ENCODE measurements at regions not wholly inside any gene's neighbourhood (a gene's known extent, or its start where the extent isn't known, plus 50 kb on each side); places are given as distances from the start of the nearest gene placed in this dataset.
"Not testable (repeated sequence)": the region's sequence is repeated elsewhere in the genome, so short reads cannot be mapped to it uniquely, and the experiment has no call there.

DNA sequence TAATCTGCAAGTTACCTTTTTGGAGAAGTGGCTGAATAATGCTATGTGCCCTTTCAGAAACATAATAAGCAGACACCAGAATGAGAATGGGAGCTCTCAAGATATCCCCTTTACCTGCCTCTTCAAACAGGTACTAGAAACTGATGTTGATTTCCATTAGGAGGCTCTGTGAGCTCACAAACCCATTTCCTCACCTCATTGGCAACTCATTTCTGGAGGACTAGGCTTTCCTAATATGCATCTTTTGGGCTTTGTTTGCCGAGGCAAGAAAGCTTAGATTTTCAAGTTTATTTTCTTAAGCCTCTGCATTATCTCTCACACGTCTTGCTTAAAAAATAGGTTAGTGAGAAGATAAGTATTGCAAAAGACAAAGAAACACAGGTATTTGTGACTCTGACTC, 313.1 kb upstream of the IRS4 start:
- no peak overlapping the region for H3K27ac Mint-ChIP-seq
- H3K4me1 Mint-ChIP-seq = no peaks in the 10 kb centered on the region
- H3K4me3 Mint-ChIP-seq = no peak overlapping the region
- no peak for ATAC-seq
- peaks cover 5% of the 10 kb centered on the region for H3K9me3 Mint-ChIP-seq
- H3K36me3 Mint-ChIP-seq = no peaks in the 10 kb centered on the region
- no peak for DNase-seq (ENCODE audit: low spot score in 2 of 2)

DNA sequence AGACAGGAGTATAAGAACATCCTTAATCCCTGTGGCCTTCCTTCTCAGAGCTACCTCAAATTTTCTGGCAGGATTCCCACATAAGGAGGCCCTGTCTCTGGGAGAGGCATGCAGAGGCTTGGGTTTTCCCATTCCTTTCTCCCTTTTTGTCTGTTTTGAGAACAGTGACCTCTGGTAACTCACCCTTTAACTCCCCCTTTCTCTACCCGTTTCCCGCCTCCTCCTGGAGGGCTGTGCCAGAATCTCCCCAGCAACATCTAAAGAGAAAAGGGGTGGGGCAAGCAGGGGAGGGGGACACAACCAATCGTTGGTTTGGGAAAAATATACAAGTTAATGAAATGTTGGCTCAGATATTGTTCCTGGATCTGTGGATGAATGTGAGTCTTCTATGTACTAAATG, 303.7 kb upstream of the IRS4 start:
- no peaks in the 10 kb centered on the region for H3K4me1 Mint-ChIP-seq
- H3K36me3 Mint-ChIP-seq = no peaks in the 10 kb centered on the region
- peaks cover 5% of the 10 kb centered on the region for H3K9me3 Mint-ChIP-seq
- DNase-seq (ENCODE audit: low spot score in 2 of 2) = no peak
- no peak for ATAC-seq
- no peak overlapping the region for H3K4me3 Mint-ChIP-seq
- no peak overlapping the region for H3K27ac Mint-ChIP-seq

DNA sequence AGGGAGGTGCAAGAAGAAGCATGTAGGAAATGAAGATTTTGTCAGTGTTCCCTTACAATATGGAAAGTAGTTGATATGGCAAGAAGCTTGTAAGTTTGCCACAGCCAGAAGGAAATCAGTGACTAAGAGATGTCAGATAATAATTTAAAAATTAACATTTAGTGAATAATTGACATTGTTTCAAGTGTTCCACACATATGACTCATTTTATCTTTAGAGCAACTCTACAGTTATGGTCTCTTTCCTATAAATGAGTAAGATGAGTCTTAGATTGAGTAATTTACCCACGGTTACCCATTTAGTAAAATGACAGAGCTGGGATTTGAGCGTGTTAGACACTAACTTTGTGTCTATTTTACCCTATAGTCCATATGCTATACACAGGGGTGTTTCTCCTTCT, 300.3 kb upstream of the IRS4 start:
- no peaks in the 10 kb centered on the region for H3K36me3 Mint-ChIP-seq
- no peak for DNase-seq (ENCODE audit: low spot score in 2 of 2)
- no peak overlapping the region for H3K4me3 Mint-ChIP-seq
- no peak for ATAC-seq
- no peak overlapping the region for H3K27ac Mint-ChIP-seq
- H3K4me1 Mint-ChIP-seq = no peaks in the 10 kb centered on the region
- peaks cover 12% of the 10 kb centered on the region for H3K9me3 Mint-ChIP-seq

DNA sequence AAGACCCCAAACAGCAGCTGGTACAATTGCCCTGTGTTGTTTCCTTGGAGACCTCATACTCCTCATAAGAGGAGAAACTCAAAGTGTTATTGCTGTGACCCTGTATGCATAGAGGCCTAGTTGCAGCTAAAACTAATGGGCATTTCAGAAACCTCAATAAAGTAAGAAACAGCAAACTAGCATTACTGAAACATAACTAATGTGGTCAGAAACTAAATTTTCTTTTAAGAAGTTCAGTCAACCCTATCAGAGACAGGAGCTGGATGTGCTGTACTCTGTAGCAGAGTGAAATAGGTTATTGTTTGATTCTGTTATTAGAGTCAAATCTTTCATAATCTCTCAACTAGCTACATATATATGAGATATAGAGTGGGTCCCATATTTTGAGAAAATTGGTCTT, 257.5 kb upstream of the IRS4 start:
- Mint-ChIP-seq H3K9me3 (peaks cover 8% of the 10 kb centered on the region), H3K4me1 (no peaks in the 10 kb centered on the region), H3K4me3 (no peak overlapping the region), H3K27ac (no peak overlapping the region), H3K36me3 (no peaks in the 10 kb centered on the region)
- DNase-seq (ENCODE audit: low spot score in 2 of 2) (no peak), ATAC-seq (no peak)

DNA sequence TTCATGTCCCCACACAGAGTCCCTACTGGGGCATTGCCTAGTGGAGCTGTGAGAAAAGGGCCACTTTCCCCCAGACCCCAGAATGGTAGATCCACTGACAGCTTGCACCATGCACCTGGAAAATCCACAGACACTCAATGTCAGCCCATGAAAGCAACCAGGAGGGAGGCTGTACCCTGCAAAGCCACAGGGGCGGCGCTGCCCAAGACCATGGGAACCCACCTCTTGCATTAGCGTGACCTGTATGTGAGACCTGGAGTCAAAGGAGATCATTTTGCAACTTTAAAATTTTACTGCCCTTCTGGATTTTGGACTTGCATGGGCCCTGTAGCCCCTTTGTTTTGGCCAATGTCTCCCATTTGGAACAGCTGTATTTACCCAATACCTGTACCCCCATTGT, 236.5 kb upstream of the IRS4 start:
- H3K36me3 Mint-ChIP-seq; H3K27ac Mint-ChIP-seq; H3K9me3 Mint-ChIP-seq; DNase-seq (ENCODE audit: low spot score in 2 of 2); ATAC-seq; H3K4me3 Mint-ChIP-seq; H3K4me1 Mint-ChIP-seq: not testable (repeated sequence)

DNA sequence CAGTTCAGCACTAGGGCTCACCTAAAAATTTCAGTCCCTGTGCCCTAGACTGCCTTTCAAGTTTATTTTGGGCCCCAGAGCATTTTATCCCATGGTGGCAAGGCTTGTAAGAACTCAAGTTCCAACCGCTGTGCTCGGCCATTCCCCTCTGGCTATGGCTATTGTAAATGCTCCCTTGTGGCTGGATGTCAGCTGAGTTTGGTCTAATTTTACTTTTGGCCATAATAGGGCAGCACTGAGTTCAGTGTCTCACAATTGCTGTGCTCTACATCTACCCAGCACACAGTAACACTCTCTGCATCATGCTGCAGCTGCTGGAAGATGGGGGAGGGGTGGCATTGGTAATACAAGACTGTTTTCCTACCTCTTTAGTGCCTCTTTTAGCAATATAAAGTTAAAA, 210.8 kb upstream of the IRS4 start:
- Mint-ChIP-seq H3K36me3 (no peaks in the 10 kb centered on the region), H3K9me3 (peaks cover 10% of the 10 kb centered on the region), H3K4me3 (no peak overlapping the region), H3K27ac (no peak overlapping the region), H3K4me1 (no peaks in the 10 kb centered on the region)
- DNase-seq (ENCODE audit: low spot score in 2 of 2) = no peak
- no peak for ATAC-seq

DNA sequence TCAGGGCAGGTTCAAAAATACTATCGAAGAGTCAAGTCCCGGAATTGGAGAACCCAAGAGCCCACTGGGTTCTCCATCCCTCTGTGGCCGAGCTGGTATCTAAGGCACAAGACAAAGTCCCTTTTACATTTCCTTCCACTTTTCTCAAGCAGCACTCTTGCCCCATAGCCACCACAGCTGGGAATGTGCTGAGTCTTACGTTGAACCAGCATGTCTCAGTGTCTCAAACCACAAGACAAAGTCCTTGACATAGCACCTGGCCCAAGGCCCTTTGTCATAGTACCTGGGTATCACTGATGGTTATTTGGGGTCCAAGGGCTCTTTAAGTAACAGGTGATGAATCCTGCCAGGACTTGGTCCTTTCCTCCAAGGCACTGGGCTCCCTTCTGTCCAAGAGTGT, 210.2 kb upstream of the IRS4 start:
- Mint-ChIP-seq H3K36me3 (no peaks in the 10 kb centered on the region), H3K4me3 (no peak overlapping the region), H3K9me3 (peaks cover 10% of the 10 kb centered on the region), H3K27ac (no peak overlapping the region), H3K4me1 (no peaks in the 10 kb centered on the region)
- no peak for DNase-seq (ENCODE audit: low spot score in 2 of 2)
- ATAC-seq = no peak

DNA sequence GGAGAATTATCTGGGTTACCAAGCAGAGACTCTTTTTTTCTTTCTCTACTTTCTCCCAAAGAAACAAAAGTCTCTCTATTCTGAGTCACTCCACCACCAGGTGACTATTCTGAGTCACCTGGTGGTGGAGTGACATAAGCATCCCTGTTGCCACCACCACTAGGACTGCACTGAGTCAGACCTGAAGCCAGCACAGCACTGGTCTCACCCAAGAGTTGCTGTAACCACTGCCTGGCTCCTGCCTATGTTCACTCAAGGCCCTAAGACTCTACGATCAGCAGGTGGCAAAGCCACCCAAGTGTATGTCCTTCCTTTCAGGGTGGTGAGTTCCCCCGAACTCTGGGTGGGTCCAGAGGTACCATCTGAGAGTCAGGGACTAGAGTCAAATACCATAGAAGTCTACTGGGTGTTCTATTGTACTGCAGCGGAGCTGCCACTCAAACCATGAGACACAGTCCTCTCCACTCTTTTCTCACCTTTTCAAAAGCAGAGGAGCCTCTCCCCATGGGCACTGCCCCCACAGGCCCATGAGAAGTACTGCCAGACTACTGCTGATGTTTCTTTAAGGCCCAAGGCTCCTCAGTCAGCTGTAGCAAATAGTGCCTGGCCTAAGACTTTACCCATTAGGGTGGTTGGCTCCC, 209.6 kb upstream of the IRS4 start:
- DNase-seq (ENCODE audit: low spot score in 2 of 2) (no peak), ATAC-seq (peak; percentile 36)
- Mint-ChIP-seq H3K4me3 (no peak overlapping the region), H3K27ac (no peak overlapping the region), H3K4me1 (no peaks in the 10 kb centered on the region), H3K36me3 (no peaks in the 10 kb centered on the region), H3K9me3 (peaks cover 10% of the 10 kb centered on the region)

DNA sequence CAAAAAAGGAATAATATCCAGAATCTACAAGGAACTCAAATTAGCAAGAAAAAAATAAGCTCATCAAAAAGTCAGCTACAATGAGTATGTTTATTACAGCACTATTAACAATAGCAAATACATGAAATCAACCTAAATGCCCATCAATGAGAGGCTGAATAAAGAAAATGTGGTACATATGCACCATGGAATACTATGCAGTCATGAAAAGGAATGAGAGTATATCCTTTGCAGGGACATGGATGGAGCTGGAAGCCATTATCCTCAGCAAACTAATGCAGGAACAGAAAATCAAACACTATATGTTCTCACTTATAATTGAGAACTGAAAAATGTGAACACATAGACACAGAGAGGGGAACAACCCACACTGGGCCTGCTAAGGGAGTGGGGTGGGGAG, 178.4 kb upstream of the IRS4 start:
- H3K36me3 Mint-ChIP-seq = no peaks in the 10 kb centered on the region
- ATAC-seq (no peak), DNase-seq (ENCODE audit: low spot score in 2 of 2) (no peak)
- H3K27ac Mint-ChIP-seq = no peak overlapping the region
- H3K9me3 Mint-ChIP-seq = peaks cover 10% of the 10 kb centered on the region
- no peak overlapping the region for H3K4me3 Mint-ChIP-seq
- H3K4me1 Mint-ChIP-seq = no peaks in the 10 kb centered on the region

DNA sequence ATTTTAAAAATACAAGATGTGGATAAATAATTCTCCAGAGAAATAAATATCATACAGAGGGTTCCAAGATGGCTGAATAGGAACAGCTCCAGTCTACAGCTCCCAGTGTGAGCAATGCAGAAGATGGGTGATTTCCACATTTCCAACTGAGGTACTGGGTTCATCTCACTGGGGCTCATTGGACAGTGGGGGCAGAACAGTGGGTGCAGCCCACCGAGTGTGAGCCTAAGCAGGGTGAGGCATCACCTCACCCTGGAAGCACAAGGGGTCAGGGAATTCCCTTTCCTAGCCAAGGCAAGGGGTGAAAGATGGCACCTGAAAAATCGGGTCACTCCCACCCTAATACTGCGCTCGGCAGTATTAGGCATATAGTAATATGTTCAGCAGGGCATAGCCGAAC, 167.5 kb upstream of the IRS4 start:
- not testable (repeated sequence) for H3K36me3 Mint-ChIP-seq; H3K9me3 Mint-ChIP-seq; DNase-seq (ENCODE audit: low spot score in 2 of 2); H3K4me3 Mint-ChIP-seq; H3K27ac Mint-ChIP-seq; H3K4me1 Mint-ChIP-seq; ATAC-seq

DNA sequence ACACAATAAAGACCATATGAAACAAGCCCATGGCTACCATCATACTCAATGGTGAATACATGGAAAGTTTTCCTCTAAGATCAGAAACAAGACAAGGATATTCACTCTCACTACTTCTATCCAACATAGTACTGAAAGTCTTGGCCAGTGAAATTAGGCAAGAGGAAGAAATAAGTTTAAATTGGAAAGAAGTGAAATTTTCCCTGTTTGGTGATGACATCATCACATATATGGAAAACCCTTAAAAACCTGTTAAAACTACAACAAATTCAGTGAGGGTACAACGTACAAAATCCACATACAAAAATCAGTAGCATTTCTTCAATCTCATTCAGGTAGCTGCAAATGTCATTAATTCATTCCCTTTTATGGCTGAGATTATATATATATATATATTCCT, 164.0 kb upstream of the IRS4 start:
- Mint-ChIP-seq H3K9me3 (peaks cover 9% of the 10 kb centered on the region), H3K4me1 (no peaks in the 10 kb centered on the region), H3K27ac (no peak overlapping the region), H3K4me3 (no peak overlapping the region), H3K36me3 (no peaks in the 10 kb centered on the region)
- ATAC-seq (no peak), DNase-seq (ENCODE audit: low spot score in 2 of 2) (no peak)

DNA sequence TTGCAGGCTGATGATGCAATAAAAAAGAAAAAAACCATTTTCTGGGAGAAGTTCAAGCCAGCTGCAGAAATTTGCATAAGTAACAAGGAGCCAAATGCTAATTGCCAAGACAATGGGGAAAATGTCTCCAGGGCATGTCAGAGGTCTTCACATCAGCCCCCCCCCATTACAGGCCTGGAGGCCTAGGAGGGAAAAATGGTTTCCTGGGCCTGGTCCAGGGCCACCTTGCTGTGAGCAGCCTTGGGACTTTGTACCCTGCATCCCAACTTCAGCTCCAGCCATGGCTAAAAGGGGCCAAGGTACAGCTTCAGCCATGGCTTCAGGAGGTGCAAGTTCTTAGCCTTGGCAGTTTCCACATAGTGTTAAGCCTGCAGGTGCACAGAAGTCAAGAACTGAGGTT, 160.0 kb upstream of the IRS4 start:
- H3K36me3 Mint-ChIP-seq; H3K27ac Mint-ChIP-seq; H3K4me3 Mint-ChIP-seq; DNase-seq (ENCODE audit: low spot score in 2 of 2); ATAC-seq; H3K9me3 Mint-ChIP-seq; H3K4me1 Mint-ChIP-seq: not testable (repeated sequence)

DNA sequence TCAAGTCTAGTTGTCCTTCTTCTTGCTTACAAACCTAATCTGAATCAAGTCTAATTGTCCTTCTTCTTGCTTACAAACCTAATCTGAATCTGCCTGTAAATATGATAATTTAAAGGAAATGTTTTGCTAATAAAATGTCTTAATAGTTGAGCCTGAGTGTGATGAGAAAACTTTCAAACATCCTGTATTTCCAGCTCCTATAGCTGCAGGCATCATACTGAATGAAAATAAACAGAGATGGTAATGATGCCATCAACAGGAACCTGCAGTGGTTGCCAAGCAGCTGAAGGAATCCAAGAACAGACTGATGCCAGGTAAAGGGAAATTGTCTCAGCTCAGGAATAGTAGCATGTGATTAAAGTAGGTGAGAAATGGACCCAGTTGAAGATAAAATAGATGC, 156.1 kb upstream of the IRS4 start:
- DNase-seq (ENCODE audit: low spot score in 2 of 2) (no peak), ATAC-seq (no peak)
- Mint-ChIP-seq H3K9me3 (peaks cover 10% of the 10 kb centered on the region), H3K36me3 (no peaks in the 10 kb centered on the region), H3K27ac (no peak overlapping the region), H3K4me1 (no peaks in the 10 kb centered on the region), H3K4me3 (no peak overlapping the region)

DNA sequence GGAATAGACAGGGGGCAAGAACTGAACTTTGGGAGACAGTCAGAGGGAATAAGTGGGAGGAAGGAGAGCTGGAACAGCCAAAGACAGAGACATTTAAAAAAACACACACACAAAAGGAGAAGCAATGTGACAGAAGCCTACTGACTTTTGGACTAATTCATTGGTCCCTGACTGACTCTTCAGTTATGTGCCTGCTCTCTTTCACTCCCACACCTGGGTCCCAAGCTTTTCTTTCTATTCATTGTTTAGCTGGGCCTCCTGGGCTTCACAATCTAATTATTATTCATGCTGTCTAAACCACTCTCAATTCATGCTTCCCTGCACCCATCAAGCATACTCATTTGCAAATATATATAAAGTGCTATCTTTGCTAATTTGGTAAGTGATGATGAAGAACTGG, 139.2 kb upstream of the IRS4 start:
- no peak for DNase-seq (ENCODE audit: low spot score in 2 of 2)
- no peaks in the 10 kb centered on the region for H3K36me3 Mint-ChIP-seq
- no peak for ATAC-seq
- peaks cover 23% of the 10 kb centered on the region for H3K9me3 Mint-ChIP-seq
- H3K4me3 Mint-ChIP-seq = no peak overlapping the region
- H3K4me1 Mint-ChIP-seq = no peaks in the 10 kb centered on the region
- H3K27ac Mint-ChIP-seq = no peak overlapping the region

DNA sequence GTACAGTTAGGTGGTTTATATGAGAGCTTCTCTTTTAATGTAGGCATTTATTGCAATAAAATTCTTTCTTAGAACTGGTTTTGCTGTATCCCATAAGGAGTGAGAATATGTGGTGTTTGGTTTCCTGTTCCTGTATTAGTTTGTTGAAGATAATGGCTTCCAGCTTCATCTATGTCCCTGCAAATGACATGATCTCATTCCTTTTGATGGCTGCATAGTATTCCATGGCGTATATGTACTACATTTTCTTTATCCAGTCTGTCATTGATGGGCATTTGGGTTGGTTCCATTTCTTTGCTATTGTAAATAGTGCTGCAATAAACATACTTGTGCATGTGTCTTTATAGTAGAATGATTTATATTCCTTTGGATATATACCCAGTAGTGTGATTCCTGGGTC, 106.7 kb upstream of the IRS4 start:
- H3K36me3 Mint-ChIP-seq; H3K4me3 Mint-ChIP-seq; H3K9me3 Mint-ChIP-seq; DNase-seq (ENCODE audit: low spot score in 2 of 2); H3K4me1 Mint-ChIP-seq; ATAC-seq; H3K27ac Mint-ChIP-seq: not testable (repeated sequence)

DNA sequence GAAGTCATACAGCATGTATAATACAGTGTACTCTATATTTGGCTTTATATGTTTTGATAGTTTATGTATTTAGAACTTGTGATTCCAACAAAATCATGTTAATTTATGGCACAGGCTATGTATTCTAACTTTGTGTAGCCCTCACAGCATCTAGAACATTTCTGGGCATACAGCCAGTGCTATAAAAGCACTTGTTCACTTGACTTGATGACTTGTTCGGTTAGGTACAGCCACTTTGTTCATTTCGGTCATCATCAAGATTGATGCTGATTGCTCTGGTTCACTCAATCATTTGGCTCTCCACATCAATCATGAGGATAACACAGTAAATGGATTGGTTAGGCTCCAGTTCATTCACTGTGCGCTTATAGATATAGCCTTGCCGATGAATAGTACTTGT, 97.6 kb upstream of the IRS4 start:
- no peak for ATAC-seq
- no peaks in the 10 kb centered on the region for H3K4me1 Mint-ChIP-seq
- H3K36me3 Mint-ChIP-seq = no peaks in the 10 kb centered on the region
- H3K9me3 Mint-ChIP-seq = peaks cover 3% of the 10 kb centered on the region
- H3K27ac Mint-ChIP-seq = no peak overlapping the region
- no peak overlapping the region for H3K4me3 Mint-ChIP-seq
- no peak for DNase-seq (ENCODE audit: low spot score in 2 of 2)

DNA sequence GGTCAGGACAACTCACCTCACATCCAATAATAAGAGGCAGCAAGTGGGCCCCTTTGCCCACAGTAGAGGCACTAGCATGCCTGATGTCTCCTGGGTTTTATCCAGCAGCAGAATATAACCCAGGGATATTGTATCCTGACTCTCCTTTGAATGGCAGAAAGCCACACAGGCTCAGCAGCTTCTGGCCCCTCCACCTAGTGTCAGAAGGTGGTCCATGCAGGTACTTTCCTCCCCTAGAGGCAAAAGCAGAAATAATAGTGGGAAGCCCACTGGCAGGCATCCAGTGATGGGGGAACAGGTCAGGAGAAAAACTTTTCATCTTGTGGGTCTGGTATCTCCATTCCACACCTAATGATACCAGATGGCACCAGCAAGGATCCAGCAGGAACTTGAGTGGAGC, 75.5 kb upstream of the IRS4 start:
- H3K9me3 Mint-ChIP-seq = peaks cover 6% of the 10 kb centered on the region
- DNase-seq (ENCODE audit: low spot score in 2 of 2) (no peak), ATAC-seq (no peak)
- no peak overlapping the region for H3K27ac Mint-ChIP-seq
- no peak overlapping the region for H3K4me3 Mint-ChIP-seq
- H3K36me3 Mint-ChIP-seq = no peaks in the 10 kb centered on the region
- no peaks in the 10 kb centered on the region for H3K4me1 Mint-ChIP-seq

Measured in stimulated activated effector memory CD8-positive, alpha-beta T cell treated with anti-CD3 and anti-CD28 coated beads, Interleukin-12 subunit alpha, Interleukin-12 subunit beta, amount 100 ng/mL, for 72 hours (primary cell).